Ectodermal cell (in vitro differentiated cells): ENCODE measurements at regions not wholly inside any gene's neighbourhood (a gene's known extent, or its start where the extent isn't known, plus 50 kb on each side); places are given as distances from the start of the nearest gene placed in this dataset.

Source experiments
- H3K27ac ChIP-seq: 2 replicates; pipeline ENCODE4 v1.7.0; 2013; ENCODE audit warnings: mild to moderate bottlenecking, low read depth, low read length; ENCODE audit not compliant: insufficient read depth, poor library complexity, severe bottlenecking
- H3K27me3 ChIP-seq: 2 replicates; pipeline ENCODE4 v1.7.0; 2013; ENCODE audit warnings: mild to moderate bottlenecking, low read length; ENCODE audit not compliant: insufficient read depth, control insufficient read depth, poor library complexity, severe bottlenecking
- H3K36me3 ChIP-seq: one replicate; pipeline ENCODE4 v1.7.0; 2013; ENCODE audit warnings: low read length; ENCODE audit not compliant: control insufficient read depth, insufficient read depth
- H3K4me1 ChIP-seq: one replicate; pipeline ENCODE4 v1.7.0; 2013; ENCODE audit warnings: low read length; ENCODE audit not compliant: control insufficient read depth, insufficient read depth
- H3K4me3 ChIP-seq: 2 replicates; pipeline ENCODE4 v1.7.0; 2013; ENCODE audit warnings: low read depth, low read length, control low read depth; ENCODE audit not compliant: insufficient read depth
- H3K9me3 ChIP-seq: 2 replicates; pipeline ENCODE4 v1.7.0; 2013; ENCODE audit warnings: mild to moderate bottlenecking, low read length, moderate library complexity; ENCODE audit not compliant: control insufficient read depth
- WGBS, 2 experiments: methylation state at CpG; one replicate each; pipeline ENCODE4 v1.1.7; 2013; ENCODE audit warnings: missing lambda C conversion rate in 2 of 2; 5-methylcytosine and 5-hydroxymethylcytosine counted together

- 91 to 96% methylated on average over 1 of the region's 1 CpG for WGBS, 2 experiments
- H3K9me3 ChIP-seq, result no peaks in the 10 kb centered on the region
- no peak overlapping the region for H3K27ac ChIP-seq
- peaks cover 5% of the 10 kb centered on the region for H3K4me1 ChIP-seq
- H3K4me3 ChIP-seq, result no peak overlapping the region
- no peaks in the 10 kb centered on the region for H3K27me3 ChIP-seq
- no peaks in the 10 kb centered on the region for H3K36me3 ChIP-seq
These were observed 981.7 kb downstream of the NR2F1-AS1 start for GRCh38 chr5:92599217-92599810.

- Histone ChIP-seq H3K36me3 (no peaks in the 10 kb centered on the region), H3K9me3 (no peaks in the 10 kb centered on the region), H3K27ac (no peak overlapping the region), H3K4me3 (no peak overlapping the region), H3K4me1 (peaks cover 15% of the 10 kb centered on the region), H3K27me3 (no peaks in the 10 kb centered on the region)
These were observed 987.0 kb downstream of the NR2F1-AS1 start for GRCh38 chr5:92594031-92594430.

DNA sequence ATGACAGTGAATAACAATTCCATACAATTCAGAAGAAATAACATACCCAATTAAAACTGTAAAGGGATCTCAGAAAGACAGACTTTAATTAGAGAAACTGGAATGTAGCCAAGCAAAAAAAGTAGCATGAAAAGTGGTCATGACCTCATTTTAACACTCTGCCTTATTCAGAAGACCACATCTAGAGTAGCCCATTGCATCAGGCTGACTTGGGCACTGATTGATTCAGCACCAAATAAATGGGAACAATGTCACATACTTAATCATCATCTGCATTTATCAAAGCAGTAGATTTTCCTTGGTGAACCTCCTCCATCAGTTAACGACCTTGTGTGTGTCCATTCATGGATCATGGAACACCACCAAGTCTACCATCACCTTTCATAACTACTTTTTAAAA lies 992.1 kb downstream of the NR2F1-AS1 start:
- no peaks in the 10 kb centered on the region for H3K27me3 ChIP-seq
- H3K9me3 ChIP-seq, result no peaks in the 10 kb centered on the region
- H3K4me3 ChIP-seq, result no peak overlapping the region
- no peaks in the 10 kb centered on the region for H3K36me3 ChIP-seq
- peaks cover 6% of the 10 kb centered on the region for H3K4me1 ChIP-seq
- no peak overlapping the region for H3K27ac ChIP-seq
- 88% methylated on average over 1 of the region's 1 CpG for WGBS, 2 experiments

- WGBS, 2 experiments, result 100% methylated on average over 2 to 3 of the region's 3 CpGs
- H3K4me3 ChIP-seq, result no peak overlapping the region
- no peak overlapping the region for H3K27ac ChIP-seq
- H3K27me3 ChIP-seq, result no peaks in the 10 kb centered on the region
- H3K36me3 ChIP-seq, result no peaks in the 10 kb centered on the region
- H3K4me1 ChIP-seq, result no peaks in the 10 kb centered on the region
- no peaks in the 10 kb centered on the region for H3K9me3 ChIP-seq
These were observed 999.3 kb downstream of the NR2F1-AS1 start for GRCh38 chr5:92581690-92582089.

- no peaks in the 10 kb centered on the region for H3K4me1 ChIP-seq
- H3K27me3 ChIP-seq, result no peaks in the 10 kb centered on the region
- H3K27ac ChIP-seq, result no peak overlapping the region
- no peaks in the 10 kb centered on the region for H3K36me3 ChIP-seq
- no peak overlapping the region for H3K4me3 ChIP-seq
- no peaks in the 10 kb centered on the region for H3K9me3 ChIP-seq
These were observed 999.8 kb downstream of the NR2F1-AS1 start for GRCh38 chr5:92581249-92581648.

DNA sequence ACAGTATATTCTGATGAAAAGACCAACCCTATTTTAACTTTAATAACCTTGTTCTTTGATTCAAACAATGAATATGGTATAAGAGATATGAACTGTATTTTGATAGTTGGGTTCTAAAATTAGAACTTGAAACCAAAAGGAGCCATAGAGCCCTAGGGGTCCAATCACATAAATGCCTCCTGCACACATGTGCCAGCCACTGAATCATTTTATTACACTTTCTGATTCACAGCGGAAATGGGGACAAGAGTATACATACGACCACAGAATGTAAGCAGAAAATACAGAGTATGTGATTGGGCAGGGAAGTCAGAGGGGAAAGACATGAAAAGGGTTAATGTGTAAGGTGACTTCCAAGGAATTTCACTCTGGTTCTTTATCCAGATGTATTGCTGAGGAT lies 1000.2 kb downstream of the NR2F1-AS1 start:
- Histone ChIP-seq H3K27ac (no peak overlapping the region), H3K9me3 (no peaks in the 10 kb centered on the region), H3K27me3 (no peaks in the 10 kb centered on the region), H3K4me1 (no peaks in the 10 kb centered on the region), H3K4me3 (no peak overlapping the region), H3K36me3 (no peaks in the 10 kb centered on the region)
- 94 to 96% methylated on average over 2 of the region's 2 CpGs for WGBS, 2 experiments

DNA sequence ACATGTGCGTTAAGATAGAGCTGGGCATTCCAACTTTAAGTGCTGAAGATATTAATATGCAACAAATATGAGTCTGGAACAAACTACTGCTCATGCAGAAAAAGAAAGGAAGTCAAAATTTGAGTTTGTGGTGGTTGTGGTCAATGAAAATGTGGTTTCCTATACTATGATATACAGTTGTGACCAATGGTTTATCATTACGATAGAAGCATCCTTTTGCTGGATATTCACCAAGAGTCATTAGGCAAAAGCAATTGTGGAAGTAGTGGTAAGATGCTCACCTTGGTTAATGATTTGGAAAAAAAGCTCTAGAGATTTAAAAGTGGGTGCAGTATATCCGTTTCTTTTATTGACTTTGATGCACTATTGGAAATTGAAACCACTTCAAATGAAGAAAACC lies 1007.0 kb downstream of the NR2F1-AS1 start:
- H3K36me3 ChIP-seq, result no peaks in the 10 kb centered on the region
- H3K27me3 ChIP-seq, result no peaks in the 10 kb centered on the region
- H3K4me3 ChIP-seq, result no peak overlapping the region
- 92 to 100% methylated on average over 2 to 3 of the region's 3 CpGs for whole genome bisulfite sequencing, 2 experiments
- H3K4me1 ChIP-seq, result no peaks in the 10 kb centered on the region
- no peaks in the 10 kb centered on the region for H3K9me3 ChIP-seq
- no peak overlapping the region for H3K27ac ChIP-seq

DNA sequence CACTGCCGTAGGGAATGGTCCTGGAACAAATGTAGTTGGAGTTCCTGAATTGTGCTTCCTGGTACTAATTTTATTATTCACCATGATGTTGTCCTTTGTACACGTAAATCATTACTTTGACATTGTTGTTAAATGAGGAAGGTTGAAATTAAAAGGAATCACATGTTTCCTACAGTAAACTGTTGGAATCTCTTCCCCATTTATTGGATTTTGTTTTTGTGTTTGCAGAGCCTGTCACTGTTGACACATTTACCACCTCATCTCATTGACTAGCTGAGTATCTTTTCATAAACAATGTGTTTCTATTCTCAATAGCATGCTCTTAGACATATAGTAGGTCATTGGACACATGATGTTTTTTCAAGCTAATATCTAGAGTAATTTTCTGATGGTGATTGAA lies 1012.5 kb downstream of the NR2F1-AS1 start:
- WGBS, 2 experiments, result 90 to 94% methylated on average over 1 to 2 of the region's 2 CpGs
- no peaks in the 10 kb centered on the region for H3K4me1 ChIP-seq
- no peak overlapping the region for H3K27ac ChIP-seq
- no peak overlapping the region for H3K4me3 ChIP-seq
- H3K27me3 ChIP-seq, result no peaks in the 10 kb centered on the region
- no peaks in the 10 kb centered on the region for H3K36me3 ChIP-seq
- no peaks in the 10 kb centered on the region for H3K9me3 ChIP-seq

DNA sequence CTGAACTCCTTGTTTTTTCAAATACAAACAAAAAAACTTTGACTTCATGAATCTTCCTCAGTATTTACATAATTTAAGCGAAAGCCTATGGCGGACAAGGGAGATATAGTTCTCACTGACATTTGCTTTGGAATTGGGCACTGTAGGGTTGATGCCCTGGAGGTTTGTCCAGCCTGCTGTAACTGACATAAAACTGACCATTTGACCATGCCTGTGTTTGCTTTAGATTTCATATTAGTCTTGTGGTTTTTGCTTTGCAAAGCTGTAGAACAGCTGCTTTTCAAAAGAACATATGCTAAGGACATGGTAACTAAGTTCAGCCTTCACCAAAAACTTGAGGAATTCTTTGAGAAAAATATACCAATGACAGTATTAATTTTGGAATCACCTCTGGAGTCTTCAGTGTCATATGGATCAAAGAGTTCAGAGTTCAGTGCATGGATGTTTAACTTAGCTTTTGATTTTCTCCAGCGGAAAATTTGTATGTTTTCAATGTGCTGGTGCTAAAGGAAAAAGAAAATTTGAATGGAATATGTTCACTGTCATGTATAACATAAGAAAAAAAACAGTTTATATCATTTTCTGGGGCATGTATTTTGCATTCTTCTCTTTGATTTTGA lies 1013.1 kb downstream of the NR2F1-AS1 start:
- no peaks in the 10 kb centered on the region for H3K4me1 ChIP-seq
- no peak overlapping the region for H3K4me3 ChIP-seq
- 94 to 97% methylated on average over 3 of the region's 3 CpGs for WGBS, 2 experiments
- no peaks in the 10 kb centered on the region for H3K27me3 ChIP-seq
- H3K36me3 ChIP-seq, result no peaks in the 10 kb centered on the region
- H3K9me3 ChIP-seq, result no peaks in the 10 kb centered on the region
- no peak overlapping the region for H3K27ac ChIP-seq

DNA sequence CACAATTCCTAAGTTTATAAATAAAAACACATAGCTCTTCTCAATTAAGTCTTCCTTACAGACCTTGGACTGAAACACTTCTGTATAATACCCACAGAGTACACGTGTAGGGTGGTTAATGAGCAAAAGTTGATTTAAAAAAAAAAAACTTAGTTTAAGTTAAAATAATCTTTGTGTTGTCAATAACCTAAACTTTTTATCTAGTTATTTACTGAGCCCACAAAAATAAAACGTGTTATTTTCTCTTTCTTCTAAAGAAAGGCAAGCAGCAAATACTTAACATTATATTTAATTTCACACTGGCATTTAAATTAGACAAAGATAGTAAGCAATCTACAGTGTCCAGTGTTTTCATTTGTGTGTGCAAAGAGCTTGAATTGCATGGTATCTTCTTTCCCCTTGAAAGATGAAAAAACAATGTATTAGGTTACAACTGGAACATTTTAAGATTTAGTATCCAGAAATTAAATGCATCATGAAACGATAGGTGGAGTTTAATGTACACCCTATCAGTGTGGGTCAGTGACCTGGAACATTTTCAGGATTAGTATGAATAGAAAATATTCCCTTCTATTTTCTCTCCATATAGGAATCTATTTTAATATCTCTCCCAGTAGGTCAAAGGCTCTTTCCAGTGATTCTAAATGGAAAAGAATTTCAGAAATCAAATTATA lies 1014.8 kb downstream of the NR2F1-AS1 start:
- Histone ChIP-seq H3K9me3 (no peaks in the 10 kb centered on the region), H3K4me1 (no peaks in the 10 kb centered on the region), H3K27me3 (no peaks in the 10 kb centered on the region), H3K4me3 (no peak overlapping the region), H3K36me3 (no peaks in the 10 kb centered on the region), H3K27ac (no peak overlapping the region)
- 72% methylated on average over 3 of the region's 3 CpGs; no CpG with 5 or more reads in 1 of the 2 experiments for WGBS, 2 experiments
